ENCODE measurements at regions not wholly inside any gene's neighbourhood (a gene's known extent, or its start where the extent isn't known, plus 50 kb on each side); places are given as distances from the start of the nearest gene placed in this dataset.

DNA sequence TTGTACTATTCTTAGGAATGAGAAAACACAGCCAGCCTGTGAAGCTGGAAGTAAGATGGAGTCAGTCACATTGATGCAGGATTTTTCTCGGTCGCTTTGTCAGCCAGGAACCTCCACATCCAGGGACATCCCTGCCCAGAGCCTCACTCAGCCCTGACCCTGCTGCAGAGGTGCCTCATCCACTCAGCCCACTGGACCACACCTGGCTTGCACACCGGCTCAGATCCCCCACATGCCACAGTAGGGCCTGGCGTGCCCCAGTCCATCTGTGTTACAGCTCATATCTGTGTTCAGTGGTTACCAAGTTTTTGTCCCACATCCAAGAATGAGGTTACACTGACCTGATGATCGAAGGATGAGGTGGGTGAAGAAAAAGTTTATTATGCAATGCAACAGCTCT, 1315.4 kb downstream of the SLITRK1 start:
- no peaks in the 10 kb centered on the region for H3K36me3 ChIP-seq (ENCODE audit: insufficient read depth)
- no peak overlapping the region for H2AFZ ChIP-seq (ENCODE audit: low read depth)
- TF ChIP-seq, protein P1, sequence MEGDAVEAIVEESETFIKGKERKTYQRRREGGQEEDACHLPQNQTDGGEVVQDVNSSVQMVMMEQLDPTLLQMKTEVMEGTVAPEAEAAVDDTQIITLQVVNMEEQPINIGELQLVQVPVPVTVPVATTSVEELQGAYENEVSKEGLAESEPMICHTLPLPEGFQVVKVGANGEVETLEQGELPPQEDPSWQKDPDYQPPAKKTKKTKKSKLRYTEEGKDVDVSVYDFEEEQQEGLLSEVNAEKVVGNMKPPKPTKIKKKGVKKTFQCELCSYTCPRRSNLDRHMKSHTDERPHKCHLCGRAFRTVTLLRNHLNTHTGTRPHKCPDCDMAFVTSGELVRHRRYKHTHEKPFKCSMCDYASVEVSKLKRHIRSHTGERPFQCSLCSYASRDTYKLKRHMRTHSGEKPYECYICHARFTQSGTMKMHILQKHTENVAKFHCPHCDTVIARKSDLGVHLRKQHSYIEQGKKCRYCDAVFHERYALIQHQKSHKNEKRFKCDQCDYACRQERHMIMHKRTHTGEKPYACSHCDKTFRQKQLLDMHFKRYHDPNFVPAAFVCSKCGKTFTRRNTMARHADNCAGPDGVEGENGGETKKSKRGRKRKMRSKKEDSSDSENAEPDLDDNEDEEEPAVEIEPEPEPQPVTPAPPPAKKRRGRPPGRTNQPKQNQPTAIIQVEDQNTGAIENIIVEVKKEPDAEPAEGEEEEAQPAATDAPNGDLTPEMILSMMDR (conservative IDR thresholded peaks at IDR 0.05; ENCODE audit: low read depth, low read length): no peak
- H4K20me1 ChIP-seq (ENCODE audit: insufficient read depth): no peaks in the 10 kb centered on the region
- no peaks in the 10 kb centered on the region for H3K27me3 ChIP-seq (ENCODE audit: insufficient read depth, low read depth)
- no peak overlapping the region for H3K4me2 ChIP-seq
- H3K4me3 ChIP-seq (IDR thresholded peaks at IDR 0.05; ENCODE audit: insufficient read depth, low read depth, low read length): no peak overlapping the region
- no peak overlapping the region for H3K27ac ChIP-seq
- H3K9ac ChIP-seq: no peak overlapping the region
- H3K79me2 ChIP-seq (ENCODE audit: insufficient read depth, low read depth): no peaks in the 10 kb centered on the region
- H3K4me1 ChIP-seq (ENCODE audit: low read depth, poor library complexity, severe bottlenecking): peaks cover 2% of the 10 kb centered on the region

DNA sequence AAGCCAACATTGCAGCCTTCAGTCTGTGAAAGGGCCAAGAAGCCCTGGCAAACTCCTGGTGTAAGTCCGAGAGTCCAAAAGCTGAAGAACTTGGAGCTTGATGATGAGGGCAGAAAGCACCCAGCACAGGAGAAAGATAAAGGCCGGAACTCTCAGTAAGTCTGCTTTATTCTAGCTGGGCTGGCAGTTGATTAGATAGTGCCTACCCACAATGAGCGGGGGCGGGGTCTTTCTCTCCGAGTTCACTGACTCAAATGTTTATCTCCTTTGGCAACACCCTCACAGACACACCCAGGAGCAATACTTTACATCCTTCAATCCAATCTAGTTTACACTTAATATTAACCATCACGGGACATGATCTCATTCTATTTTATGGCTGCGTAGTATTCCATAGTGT, 1317.1 kb downstream of the SLITRK1 start:
- Histone ChIP-seq H3K27me3 (ENCODE audit: insufficient read depth, low read depth) (no peaks in the 10 kb centered on the region), H3K27ac (no peak overlapping the region), H3K36me3 (ENCODE audit: insufficient read depth) (no peaks in the 10 kb centered on the region), H3K4me2 (no peak overlapping the region), H3K4me3 (IDR thresholded peaks at IDR 0.05; ENCODE audit: insufficient read depth, low read depth, low read length) (no peak overlapping the region), H3K9ac (no peak overlapping the region), H3K79me2 (ENCODE audit: insufficient read depth, low read depth) (no peaks in the 10 kb centered on the region), H3K4me1 (ENCODE audit: low read depth, poor library complexity, severe bottlenecking) (no peaks in the 10 kb centered on the region), H2AFZ (ENCODE audit: low read depth) (no peak overlapping the region), H4K20me1 (ENCODE audit: insufficient read depth) (no peaks in the 10 kb centered on the region)
- TF ChIP-seq, protein P1 (conservative IDR thresholded peaks at IDR 0.05; ENCODE audit: low read depth, low read length): no peak

DNA sequence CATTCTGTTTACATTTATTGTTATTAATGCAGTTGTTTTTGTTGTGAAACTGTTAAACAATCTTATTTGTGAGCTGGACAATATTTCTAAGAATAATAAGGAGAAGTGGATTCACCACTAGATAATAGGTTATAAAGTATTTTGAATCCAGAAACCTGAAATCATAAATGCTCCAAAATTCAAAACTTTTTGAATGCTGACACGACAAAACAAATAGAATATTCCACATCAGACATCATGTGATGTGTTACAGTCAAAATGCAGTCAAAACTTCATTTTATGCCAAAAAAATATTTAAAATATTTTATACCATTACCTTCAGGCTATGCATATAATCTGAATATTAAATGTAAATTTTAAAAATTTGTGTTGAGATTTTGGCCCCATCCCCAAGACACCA, 1321.4 kb downstream of the SLITRK1 start:
- no peak overlapping the region for H3K27ac ChIP-seq
- H3K4me3 ChIP-seq (IDR thresholded peaks at IDR 0.05; ENCODE audit: insufficient read depth, low read depth, low read length): no peak overlapping the region
- H3K4me1 ChIP-seq (ENCODE audit: low read depth, poor library complexity, severe bottlenecking): no peaks in the 10 kb centered on the region
- H4K20me1 ChIP-seq (ENCODE audit: insufficient read depth): no peaks in the 10 kb centered on the region
- H3K79me2 ChIP-seq (ENCODE audit: insufficient read depth, low read depth): no peaks in the 10 kb centered on the region
- no peak overlapping the region for H3K9ac ChIP-seq
- H3K27me3 ChIP-seq (ENCODE audit: insufficient read depth, low read depth): no peaks in the 10 kb centered on the region
- no peaks in the 10 kb centered on the region for H3K36me3 ChIP-seq (ENCODE audit: insufficient read depth)
- TF ChIP-seq, protein P1 (conservative IDR thresholded peaks at IDR 0.05; ENCODE audit: low read depth, low read length): no peak
- H3K4me2 ChIP-seq: no peak overlapping the region
- H2AFZ ChIP-seq (ENCODE audit: low read depth): no peak overlapping the region

DNA sequence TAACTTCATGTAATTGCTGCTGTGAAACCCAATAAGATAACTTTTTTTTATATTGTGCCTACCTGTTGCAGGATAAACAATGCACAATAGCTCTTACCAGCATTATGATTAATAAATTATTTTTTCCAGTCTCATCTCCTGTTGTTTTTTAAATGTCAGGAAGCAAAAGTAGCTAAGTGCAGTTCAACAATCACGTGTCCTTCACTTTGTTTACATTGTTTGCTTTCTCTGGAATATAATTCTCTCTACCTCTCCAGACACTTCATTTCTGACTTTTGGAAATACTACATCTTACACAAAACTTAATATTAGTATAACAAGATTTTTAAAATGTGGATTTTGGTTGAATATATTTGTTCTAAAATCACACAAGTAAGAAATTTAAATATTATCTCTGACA, 1359.4 kb downstream of the SLITRK1 start:
- Histone ChIP-seq H3K79me2 (ENCODE audit: insufficient read depth, low read depth) (no peaks in the 10 kb centered on the region), H3K27ac (no peak overlapping the region), H3K4me3 (IDR thresholded peaks at IDR 0.05; ENCODE audit: insufficient read depth, low read depth, low read length) (no peak overlapping the region), H3K36me3 (ENCODE audit: insufficient read depth) (no peaks in the 10 kb centered on the region), H4K20me1 (ENCODE audit: insufficient read depth) (no peaks in the 10 kb centered on the region), H3K27me3 (ENCODE audit: insufficient read depth, low read depth) (no peaks in the 10 kb centered on the region), H3K9ac (no peak overlapping the region), H2AFZ (ENCODE audit: low read depth) (no peak overlapping the region), H3K4me2 (no peak overlapping the region), H3K4me1 (ENCODE audit: low read depth, poor library complexity, severe bottlenecking) (no peaks in the 10 kb centered on the region)
- TF ChIP-seq, protein P1 (conservative IDR thresholded peaks at IDR 0.05; ENCODE audit: low read depth, low read length): no peak

Data from KMS-11 (cell line).